Stimulated activated CD8-positive, alpha-beta memory T cell treated with anti-CD3 and anti-CD28 coated beads, Interleukin-15, amount 100 ng/mL, for 48 hours (primary cell): ENCODE measurements at regions not wholly inside any gene's neighbourhood (a gene's known extent, or its start where the extent isn't known, plus 50 kb on each side); places are given as distances from the start of the nearest gene placed in this dataset.
A peak's percentile ranks its signal among the peaks of the same experiment; 100 is the strongest.

Source experiments
- DNase-seq, 2 donors: peaks; one replicate each; pipeline ENCODE4 v3.0.0-alpha.2; 2020; ENCODE audit warnings: low read depth in 2 of 2

GRCh38 chr11:76721755-76722677, 51.5 kb upstream of the LRRC32 start:
- DNase-seq = peak; percentile 42 to 57

DNA sequence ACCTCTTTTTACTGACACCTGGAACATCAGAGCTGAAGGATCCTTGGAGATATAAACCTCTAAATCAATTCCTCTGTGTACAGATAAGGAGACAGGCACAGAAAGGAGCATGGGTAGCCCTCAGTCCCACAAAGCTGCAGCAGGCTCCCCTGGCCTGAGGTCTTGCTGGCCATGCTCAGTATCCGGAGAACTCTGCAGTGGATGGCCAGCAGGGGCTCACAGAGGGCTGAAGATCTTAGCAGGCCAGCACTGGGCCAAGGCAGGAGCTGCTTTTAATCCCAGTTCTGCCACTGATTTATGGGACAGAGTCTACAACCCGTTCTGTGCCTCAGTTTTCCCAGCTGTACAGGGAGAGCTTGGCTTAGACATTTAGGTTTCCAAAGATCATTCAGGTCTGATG, 52.6 kb upstream of the LRRC32 start:
- DNase-seq = no peak

DNA sequence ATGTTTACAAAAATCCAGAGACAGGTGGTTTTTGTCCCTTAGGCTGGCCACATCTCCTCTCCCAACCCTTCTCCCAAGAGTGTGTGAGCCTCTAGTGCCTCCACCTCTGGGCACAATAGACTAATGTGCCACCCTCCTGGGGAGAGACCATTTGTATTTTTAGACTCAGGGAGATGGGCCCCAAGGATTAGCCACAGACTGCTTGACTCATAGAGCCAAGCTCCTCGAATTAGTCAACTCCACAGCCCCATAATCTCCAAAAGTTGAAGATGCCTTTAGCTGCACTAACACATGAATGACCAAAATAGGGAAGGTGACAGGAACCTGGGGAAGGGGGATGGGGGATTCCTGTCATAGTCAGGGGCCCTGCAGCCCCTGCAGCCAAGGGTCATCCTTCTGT, 53.0 kb upstream of the LRRC32 start:
- no peak for DNase-seq

GRCh38 chr11:76724171-76724768, 53.7 kb upstream of the LRRC32 start:
- DNase-seq = no peak

GRCh38 chr11:76728227-76728626, 54.9 kb upstream of the TSKU start:
- no peak for DNase-seq

DNA sequence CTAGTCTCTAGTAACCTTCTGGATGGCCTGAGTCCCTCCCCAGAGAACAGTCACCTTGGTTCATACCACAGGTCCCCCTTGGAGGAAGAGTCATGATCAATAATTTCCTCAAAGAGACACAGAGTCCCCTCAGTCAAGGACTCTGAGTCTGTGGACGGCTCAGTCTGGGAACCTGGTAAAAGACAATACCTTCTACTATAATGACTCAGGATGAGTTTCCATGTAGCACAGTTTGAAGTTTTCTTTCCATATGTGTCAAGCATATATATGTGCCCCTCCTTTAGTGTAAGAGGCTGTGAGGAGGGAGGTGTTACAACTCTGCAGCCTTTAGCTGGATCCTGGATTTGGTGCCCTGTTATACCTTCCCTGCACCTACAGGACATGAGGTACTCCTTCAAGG, 54.4 kb upstream of the TSKU start:
- DNase-seq = no peak

GRCh38 chr11:76729214-76729613, 53.9 kb upstream of the TSKU start:
- DNase-seq = no peak

DNA sequence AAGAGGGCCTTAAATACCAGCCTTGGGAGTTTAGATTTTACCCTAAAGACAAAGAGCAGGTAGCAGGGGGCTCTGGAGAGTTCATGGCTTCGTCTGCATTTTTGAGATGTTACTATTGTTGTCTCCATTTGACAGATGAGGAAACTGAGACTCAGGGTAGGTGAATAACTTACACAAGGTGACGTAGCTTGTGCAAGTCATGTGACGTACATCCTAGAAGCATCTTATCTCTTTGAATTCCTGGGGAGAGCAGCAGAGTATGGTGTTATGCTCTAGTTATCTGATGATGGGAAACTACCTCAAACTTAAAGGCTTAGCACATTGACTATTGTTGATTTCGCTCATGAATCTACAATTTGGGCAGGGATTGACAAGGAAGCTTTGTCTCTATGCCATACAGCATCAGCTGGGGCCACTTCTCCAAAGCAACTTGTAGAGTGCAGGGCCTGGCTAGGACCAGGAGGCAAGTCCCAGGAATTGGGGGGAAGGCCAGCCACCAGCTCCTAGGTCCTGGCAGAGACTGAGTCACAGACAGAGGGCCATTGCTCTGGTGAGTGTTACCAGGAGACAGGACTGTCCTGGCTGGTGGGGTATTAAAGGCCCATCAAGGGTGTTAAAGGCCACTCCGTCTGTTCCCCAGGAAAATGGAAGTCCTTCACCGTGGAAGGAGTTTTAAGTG, 52.1 kb upstream of the TSKU start:
- DNase-seq = no peak

DNA sequence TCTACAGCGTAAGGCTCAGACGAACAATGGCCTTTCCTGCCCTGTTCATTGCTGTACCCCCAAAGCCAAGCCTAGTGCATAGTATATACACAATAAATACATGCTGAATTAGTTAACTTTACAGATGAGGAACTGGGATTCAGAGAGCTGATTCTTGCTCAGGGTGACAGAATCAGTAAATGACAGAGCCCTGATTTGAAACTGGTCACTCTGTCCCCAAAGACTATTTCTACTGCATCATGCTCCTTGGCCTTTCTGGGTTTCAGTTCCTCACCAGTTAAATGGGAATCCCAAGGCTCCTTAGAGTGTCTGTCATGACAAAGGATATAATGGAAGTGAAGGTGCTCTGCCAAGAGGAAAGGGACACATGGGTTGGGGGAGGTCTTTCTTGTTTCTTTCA, 50.5 kb upstream of the TSKU start:
- no peak for DNase-seq
